WTC11 (cell line): ENCODE measurements at regions not wholly inside any gene's neighbourhood (a gene's known extent, or its start where the extent isn't known, plus 50 kb on each side); places are given as distances from the start of the nearest gene placed in this dataset.

Experiments used
- ATAC-seq: fragments of 200-7000 bp; cut with Tn5 transposase; 2 replicates; pipeline ENCODE4 v1.10.0; 2021; ENCODE audit warnings: mild to moderate bottlenecking, moderate library complexity
- CTCF ChIA-PET: fragments of 300-600 bp; sonication (Branson Sonifier 250); formaldehyde crosslinking; loops from one replicate; lab custom pipeline; 2021; ENCODE audit warnings: antibody characterized with exemption; lab: Charles Lee
- POLR2A ChIA-PET: fragments of 350-600 bp; sonication (Branson Sonifier 250); formaldehyde crosslinking; loops from one replicate; lab custom pipeline; 2021; ENCODE audit warnings: antibody characterized with exemption; lab: Charles Lee
- DNase-seq: peaks from one replicate; pipeline ENCODE4 v3.0.0; 2021; ENCODE audit warnings: low spot score
- H3K27ac Mint-ChIP-seq: 2 replicates; pipeline ENCODE4 v1.8.0; 2021; ENCODE audit warnings: mixed read lengths
- H3K27me3 Mint-ChIP-seq: 2 replicates; pipeline ENCODE4 v1.8.0; 2021; ENCODE audit warnings: low read depth, mild to moderate bottlenecking, moderate library complexity, mixed read lengths
- H3K36me3 Mint-ChIP-seq: 2 replicates; pipeline ENCODE4 v1.8.0; 2021; ENCODE audit warnings: mixed read lengths
- H3K4me1 Mint-ChIP-seq: 2 replicates; pipeline ENCODE4 v1.8.0; 2022; ENCODE audit warnings: mixed read lengths
- H3K4me3 Mint-ChIP-seq: 2 replicates; pipeline ENCODE4 v1.8.0; 2021; ENCODE audit warnings: mild to moderate bottlenecking, moderate library complexity, mixed read lengths
- H3K9me3 Mint-ChIP-seq: 2 replicates; pipeline ENCODE4 v1.8.0; 2021; ENCODE audit warnings: mixed read lengths
- ETV6 ChIP-seq: sonication (generic); formaldehyde crosslinking; IDR thresholded peaks from 2 replicates; pipeline ENCODE4 v1.8.1; 2022; ENCODE audit warnings: mild to moderate bottlenecking, missing genetic modification reagents
- FOXK1 ChIP-seq: sonication (generic); formaldehyde crosslinking; IDR thresholded peaks from 2 replicates; pipeline ENCODE4 v1.8.0; 2022; ENCODE audit warnings: mild to moderate bottlenecking, moderate library complexity, missing genetic modification reagents
- GABPB1 ChIP-seq: sonication (generic); formaldehyde crosslinking; IDR thresholded peaks from 2 replicates; pipeline ENCODE4 v1.8.1; 2023; ENCODE audit warnings: mild to moderate bottlenecking, missing genetic modification reagents
- NFATC4 ChIP-seq: fragments of 250-450 bp; sonication (Bioruptor Pico); IDR thresholded peaks from 2 replicates; pipeline ENCODE4 v1.9.0; 2021; ENCODE audit warnings: mild to moderate bottlenecking
- NR1H2 ChIP-seq: sonication (generic); formaldehyde crosslinking; IDR thresholded peaks from 2 replicates; pipeline ENCODE4 v1.9.0; 2021; ENCODE audit warnings: mild to moderate bottlenecking, moderate library complexity, missing genetic modification reagents
- NR3C1 ChIP-seq: sonication (generic); formaldehyde crosslinking; conservative IDR thresholded peaks from 2 replicates; pipeline ENCODE4 v1.8.1; 2023; ENCODE audit warnings: low read depth, mild to moderate bottlenecking, missing genetic modification reagents
- PRRX2 ChIP-seq: fragments of 250-450 bp; sonication (Bioruptor Pico); IDR thresholded peaks from 2 replicates; pipeline ENCODE4 v1.8.0; 2021; ENCODE audit warnings: mild to moderate bottlenecking
- TCF7 ChIP-seq: sonication (generic); formaldehyde crosslinking; IDR thresholded peaks from 2 replicates; pipeline ENCODE4 v1.8.0; 2022; ENCODE audit warnings: mild to moderate bottlenecking, low read depth, missing genetic modification reagents, moderate library complexity
- ZNF138 ChIP-seq: sonication (generic); formaldehyde crosslinking; conservative IDR thresholded peaks from 2 replicates; pipeline ENCODE4 v1.8.1; 2022; ENCODE audit warnings: mild to moderate bottlenecking, moderate library complexity, missing genetic modification reagents
- TF ChIP-seq, protein P1 (sequence below): sonication (generic); formaldehyde crosslinking; IDR thresholded peaks from 2 replicates; pipeline ENCODE4 v1.8.0; 2023; ENCODE audit warnings: missing genetic modification reagents, mild to moderate bottlenecking, borderline replicate concordance
- TF ChIP-seq, protein P2 (sequence below): sonication (generic); formaldehyde crosslinking; IDR thresholded peaks from 2 replicates; pipeline ENCODE4 v1.8.1; 2023; ENCODE audit warnings: mild to moderate bottlenecking, moderate library complexity, missing genetic modification reagents
- TF ChIP-seq, protein P3 (sequence below): sonication (generic); formaldehyde crosslinking; IDR thresholded peaks from 2 replicates; pipeline ENCODE4 v1.8.0; 2023; ENCODE audit warnings: mild to moderate bottlenecking, missing genetic modification reagents
- TF ChIP-seq, protein P4 (sequence below): sonication (generic); formaldehyde crosslinking; IDR thresholded peaks from 2 replicates; pipeline ENCODE4 v1.8.1; 2023; ENCODE audit warnings: mild to moderate bottlenecking, missing genetic modification reagents, borderline replicate concordance
- TF ChIP-seq, protein P5 (sequence below): fragments of 250-450 bp; sonication (Bioruptor Pico); conservative IDR thresholded peaks from 2 replicates; pipeline ENCODE4 v1.9.0; 2021; ENCODE audit warnings: mild to moderate bottlenecking
- TF ChIP-seq, protein P6 (sequence below): fragments of 250-450 bp; sonication (Bioruptor Pico); IDR thresholded peaks from 2 replicates; pipeline ENCODE4 v1.9.0; 2021; ENCODE audit warnings: mild to moderate bottlenecking, borderline replicate concordance

DNA sequence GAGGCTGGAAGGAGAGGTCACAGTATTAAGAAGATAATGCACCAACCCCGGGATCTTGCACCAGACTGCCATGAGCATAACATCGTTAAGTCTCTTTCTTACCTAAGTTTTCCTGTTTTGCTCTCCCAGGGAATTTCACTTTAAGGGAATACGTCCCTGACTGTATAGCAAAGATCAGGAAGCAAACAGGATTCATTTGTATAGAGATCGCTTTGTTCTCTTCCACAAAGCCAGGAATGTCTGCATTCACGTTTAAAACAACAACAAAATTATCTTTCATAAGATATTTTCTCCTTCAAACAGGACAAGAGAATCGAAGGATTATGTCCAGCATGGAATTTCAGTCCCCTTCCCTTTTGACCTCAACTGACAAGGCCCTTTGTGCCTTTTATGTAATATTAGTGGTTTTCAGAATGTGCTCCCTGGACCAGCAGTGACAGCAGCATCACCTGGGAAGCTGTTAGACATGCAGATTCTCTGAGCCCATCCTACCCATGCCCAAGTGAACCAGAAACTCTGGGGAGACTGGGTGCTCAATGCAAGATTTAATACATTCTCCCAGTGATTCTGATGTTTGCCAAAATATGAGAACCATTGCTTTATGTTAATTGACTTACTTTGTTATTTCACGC is 286.3 kb downstream of the FGFR2 start:
- Mint-ChIP-seq H3K4me1 (peaks cover 32% of the 10 kb centered on the region), H3K36me3 (peaks cover 8% of the 10 kb centered on the region; the same call in 1 of the 2 replicates), H3K27me3 (no peaks in the 10 kb centered on the region), H3K9me3 (peaks cover 11% of the 10 kb centered on the region), H3K27ac (0 out of 2 replicates have a peak overlapping the region, but pooled peaks have one; percentile 2), H3K4me3 (no peak overlapping the region)
- TF ChIP-seq, protein P1, sequence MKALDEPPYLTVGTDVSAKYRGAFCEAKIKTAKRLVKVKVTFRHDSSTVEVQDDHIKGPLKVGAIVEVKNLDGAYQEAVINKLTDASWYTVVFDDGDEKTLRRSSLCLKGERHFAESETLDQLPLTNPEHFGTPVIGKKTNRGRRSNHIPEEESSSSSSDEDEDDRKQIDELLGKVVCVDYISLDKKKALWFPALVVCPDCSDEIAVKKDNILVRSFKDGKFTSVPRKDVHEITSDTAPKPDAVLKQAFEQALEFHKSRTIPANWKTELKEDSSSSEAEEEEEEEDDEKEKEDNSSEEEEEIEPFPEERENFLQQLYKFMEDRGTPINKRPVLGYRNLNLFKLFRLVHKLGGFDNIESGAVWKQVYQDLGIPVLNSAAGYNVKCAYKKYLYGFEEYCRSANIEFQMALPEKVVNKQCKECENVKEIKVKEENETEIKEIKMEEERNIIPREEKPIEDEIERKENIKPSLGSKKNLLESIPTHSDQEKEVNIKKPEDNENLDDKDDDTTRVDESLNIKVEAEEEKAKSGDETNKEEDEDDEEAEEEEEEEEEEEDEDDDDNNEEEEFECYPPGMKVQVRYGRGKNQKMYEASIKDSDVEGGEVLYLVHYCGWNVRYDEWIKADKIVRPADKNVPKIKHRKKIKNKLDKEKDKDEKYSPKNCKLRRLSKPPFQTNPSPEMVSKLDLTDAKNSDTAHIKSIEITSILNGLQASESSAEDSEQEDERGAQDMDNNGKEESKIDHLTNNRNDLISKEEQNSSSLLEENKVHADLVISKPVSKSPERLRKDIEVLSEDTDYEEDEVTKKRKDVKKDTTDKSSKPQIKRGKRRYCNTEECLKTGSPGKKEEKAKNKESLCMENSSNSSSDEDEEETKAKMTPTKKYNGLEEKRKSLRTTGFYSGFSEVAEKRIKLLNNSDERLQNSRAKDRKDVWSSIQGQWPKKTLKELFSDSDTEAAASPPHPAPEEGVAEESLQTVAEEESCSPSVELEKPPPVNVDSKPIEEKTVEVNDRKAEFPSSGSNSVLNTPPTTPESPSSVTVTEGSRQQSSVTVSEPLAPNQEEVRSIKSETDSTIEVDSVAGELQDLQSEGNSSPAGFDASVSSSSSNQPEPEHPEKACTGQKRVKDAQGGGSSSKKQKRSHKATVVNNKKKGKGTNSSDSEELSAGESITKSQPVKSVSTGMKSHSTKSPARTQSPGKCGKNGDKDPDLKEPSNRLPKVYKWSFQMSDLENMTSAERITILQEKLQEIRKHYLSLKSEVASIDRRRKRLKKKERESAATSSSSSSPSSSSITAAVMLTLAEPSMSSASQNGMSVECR (CRISPR knock-in tag): no peak
- TF ChIP-seq NR3C1 (no peak), ETV6 (CRISPR knock-in tag) (no peak), TCF7 (CRISPR knock-in tag) (no peak), NR1H2 (CRISPR knock-in tag) (no peak), FOXK1 (CRISPR knock-in tag) (no peak), GABPB1 (CRISPR knock-in tag) (no peak), ZNF138 (CRISPR knock-in tag) (no peak), NFATC4 (CRISPR knock-in tag) (no peak), PRRX2 (CRISPR knock-in tag) (no peak)
- TF ChIP-seq, protein P2, sequence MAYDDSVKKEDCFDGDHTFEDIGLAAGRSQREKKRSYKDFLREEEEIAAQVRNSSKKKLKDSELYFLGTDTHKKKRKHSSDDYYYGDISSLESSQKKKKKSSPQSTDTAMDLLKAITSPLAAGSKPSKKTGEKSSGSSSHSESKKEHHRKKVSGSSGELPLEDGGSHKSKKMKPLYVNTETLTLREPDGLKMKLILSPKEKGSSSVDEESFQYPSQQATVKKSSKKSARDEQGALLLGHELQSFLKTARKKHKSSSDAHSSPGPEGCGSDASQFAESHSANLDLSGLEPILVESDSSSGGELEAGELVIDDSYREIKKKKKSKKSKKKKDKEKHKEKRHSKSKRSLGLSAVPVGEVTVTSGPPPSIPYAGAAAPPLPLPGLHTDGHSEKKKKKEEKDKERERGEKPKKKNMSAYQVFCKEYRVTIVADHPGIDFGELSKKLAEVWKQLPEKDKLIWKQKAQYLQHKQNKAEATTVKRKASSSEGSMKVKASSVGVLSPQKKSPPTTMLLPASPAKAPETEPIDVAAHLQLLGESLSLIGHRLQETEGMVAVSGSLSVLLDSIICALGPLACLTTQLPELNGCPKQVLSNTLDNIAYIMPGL (CRISPR knock-in tag): no peak
- TF ChIP-seq, protein P3, sequence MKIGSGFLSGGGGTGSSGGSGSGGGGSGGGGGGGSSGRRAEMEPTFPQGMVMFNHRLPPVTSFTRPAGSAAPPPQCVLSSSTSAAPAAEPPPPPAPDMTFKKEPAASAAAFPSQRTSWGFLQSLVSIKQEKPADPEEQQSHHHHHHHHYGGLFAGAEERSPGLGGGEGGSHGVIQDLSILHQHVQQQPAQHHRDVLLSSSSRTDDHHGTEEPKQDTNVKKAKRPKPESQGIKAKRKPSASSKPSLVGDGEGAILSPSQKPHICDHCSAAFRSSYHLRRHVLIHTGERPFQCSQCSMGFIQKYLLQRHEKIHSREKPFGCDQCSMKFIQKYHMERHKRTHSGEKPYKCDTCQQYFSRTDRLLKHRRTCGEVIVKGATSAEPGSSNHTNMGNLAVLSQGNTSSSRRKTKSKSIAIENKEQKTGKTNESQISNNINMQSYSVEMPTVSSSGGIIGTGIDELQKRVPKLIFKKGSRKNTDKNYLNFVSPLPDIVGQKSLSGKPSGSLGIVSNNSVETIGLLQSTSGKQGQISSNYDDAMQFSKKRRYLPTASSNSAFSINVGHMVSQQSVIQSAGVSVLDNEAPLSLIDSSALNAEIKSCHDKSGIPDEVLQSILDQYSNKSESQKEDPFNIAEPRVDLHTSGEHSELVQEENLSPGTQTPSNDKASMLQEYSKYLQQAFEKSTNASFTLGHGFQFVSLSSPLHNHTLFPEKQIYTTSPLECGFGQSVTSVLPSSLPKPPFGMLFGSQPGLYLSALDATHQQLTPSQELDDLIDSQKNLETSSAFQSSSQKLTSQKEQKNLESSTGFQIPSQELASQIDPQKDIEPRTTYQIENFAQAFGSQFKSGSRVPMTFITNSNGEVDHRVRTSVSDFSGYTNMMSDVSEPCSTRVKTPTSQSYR (CRISPR knock-in tag): no peak
- TF ChIP-seq, protein P4, sequence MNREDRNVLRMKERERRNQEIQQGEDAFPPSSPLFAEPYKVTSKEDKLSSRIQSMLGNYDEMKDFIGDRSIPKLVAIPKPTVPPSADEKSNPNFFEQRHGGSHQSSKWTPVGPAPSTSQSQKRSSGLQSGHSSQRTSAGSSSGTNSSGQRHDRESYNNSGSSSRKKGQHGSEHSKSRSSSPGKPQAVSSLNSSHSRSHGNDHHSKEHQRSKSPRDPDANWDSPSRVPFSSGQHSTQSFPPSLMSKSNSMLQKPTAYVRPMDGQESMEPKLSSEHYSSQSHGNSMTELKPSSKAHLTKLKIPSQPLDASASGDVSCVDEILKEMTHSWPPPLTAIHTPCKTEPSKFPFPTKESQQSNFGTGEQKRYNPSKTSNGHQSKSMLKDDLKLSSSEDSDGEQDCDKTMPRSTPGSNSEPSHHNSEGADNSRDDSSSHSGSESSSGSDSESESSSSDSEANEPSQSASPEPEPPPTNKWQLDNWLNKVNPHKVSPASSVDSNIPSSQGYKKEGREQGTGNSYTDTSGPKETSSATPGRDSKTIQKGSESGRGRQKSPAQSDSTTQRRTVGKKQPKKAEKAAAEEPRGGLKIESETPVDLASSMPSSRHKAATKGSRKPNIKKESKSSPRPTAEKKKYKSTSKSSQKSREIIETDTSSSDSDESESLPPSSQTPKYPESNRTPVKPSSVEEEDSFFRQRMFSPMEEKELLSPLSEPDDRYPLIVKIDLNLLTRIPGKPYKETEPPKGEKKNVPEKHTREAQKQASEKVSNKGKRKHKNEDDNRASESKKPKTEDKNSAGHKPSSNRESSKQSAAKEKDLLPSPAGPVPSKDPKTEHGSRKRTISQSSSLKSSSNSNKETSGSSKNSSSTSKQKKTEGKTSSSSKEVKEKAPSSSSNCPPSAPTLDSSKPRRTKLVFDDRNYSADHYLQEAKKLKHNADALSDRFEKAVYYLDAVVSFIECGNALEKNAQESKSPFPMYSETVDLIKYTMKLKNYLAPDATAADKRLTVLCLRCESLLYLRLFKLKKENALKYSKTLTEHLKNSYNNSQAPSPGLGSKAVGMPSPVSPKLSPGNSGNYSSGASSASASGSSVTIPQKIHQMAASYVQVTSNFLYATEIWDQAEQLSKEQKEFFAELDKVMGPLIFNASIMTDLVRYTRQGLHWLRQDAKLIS: no peak
- TF ChIP-seq, protein P5, sequence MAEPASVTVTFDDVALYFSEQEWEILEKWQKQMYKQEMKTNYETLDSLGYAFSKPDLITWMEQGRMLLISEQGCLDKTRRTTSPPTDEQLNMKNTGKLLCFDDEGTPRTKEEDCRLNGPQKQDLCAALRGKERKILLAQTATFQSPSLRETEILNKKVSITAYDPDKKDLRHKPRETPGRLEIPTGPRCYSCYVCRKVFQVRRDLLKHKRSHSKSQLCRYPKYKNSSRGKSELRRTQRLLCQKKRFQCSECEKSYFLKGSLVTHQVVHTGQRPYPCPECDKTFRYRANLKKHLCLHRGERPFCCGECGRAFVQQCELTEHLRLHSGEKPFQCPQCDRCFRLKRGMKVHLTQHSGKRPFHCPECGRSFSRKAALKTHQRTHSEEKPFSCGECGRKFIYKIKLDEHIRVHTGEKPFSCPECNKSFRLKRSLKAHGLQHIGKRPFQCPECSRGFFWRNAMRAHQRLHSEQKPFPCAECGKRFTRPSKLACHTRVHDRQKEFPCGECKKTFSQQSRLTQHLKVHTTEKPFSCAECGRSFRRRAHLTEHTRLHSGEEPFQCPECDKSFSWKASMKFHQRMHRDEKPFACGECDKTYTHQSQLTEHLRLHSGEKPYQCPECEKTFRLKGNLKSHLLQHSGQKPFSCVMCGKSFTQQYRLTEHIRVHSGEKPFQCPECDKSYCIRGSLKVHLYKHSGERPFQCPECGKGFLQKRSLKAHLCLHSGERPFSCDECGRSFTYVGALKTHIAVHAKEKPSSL: no peak
- TF ChIP-seq, protein P6, sequence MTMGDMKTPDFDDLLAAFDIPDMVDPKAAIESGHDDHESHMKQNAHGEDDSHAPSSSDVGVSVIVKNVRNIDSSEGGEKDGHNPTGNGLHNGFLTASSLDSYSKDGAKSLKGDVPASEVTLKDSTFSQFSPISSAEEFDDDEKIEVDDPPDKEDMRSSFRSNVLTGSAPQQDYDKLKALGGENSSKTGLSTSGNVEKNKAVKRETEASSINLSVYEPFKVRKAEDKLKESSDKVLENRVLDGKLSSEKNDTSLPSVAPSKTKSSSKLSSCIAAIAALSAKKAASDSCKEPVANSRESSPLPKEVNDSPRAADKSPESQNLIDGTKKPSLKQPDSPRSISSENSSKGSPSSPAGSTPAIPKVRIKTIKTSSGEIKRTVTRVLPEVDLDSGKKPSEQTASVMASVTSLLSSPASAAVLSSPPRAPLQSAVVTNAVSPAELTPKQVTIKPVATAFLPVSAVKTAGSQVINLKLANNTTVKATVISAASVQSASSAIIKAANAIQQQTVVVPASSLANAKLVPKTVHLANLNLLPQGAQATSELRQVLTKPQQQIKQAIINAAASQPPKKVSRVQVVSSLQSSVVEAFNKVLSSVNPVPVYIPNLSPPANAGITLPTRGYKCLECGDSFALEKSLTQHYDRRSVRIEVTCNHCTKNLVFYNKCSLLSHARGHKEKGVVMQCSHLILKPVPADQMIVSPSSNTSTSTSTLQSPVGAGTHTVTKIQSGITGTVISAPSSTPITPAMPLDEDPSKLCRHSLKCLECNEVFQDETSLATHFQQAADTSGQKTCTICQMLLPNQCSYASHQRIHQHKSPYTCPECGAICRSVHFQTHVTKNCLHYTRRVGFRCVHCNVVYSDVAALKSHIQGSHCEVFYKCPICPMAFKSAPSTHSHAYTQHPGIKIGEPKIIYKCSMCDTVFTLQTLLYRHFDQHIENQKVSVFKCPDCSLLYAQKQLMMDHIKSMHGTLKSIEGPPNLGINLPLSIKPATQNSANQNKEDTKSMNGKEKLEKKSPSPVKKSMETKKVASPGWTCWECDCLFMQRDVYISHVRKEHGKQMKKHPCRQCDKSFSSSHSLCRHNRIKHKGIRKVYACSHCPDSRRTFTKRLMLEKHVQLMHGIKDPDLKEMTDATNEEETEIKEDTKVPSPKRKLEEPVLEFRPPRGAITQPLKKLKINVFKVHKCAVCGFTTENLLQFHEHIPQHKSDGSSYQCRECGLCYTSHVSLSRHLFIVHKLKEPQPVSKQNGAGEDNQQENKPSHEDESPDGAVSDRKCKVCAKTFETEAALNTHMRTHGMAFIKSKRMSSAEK (CRISPR knock-in tag): no peak
- ChIA-PET CTCF (no interaction called here), POLR2A (no interaction called here)
- DNase-seq (no peak), ATAC-seq (peak; percentile 46; the same call in 1 of the 2 replicates)
